Neuronal stem cell (in vitro differentiated cells): ENCODE measurements at regions not wholly inside any gene's neighbourhood (a gene's known extent, or its start where the extent isn't known, plus 50 kb on each side); places are given as distances from the start of the nearest gene placed in this dataset.

Experiments
- DNase-seq: peaks from one replicate; pipeline ENCODE4 v3.0.0-alpha.2; 2013; ENCODE audit warnings: low spot score
- H2AFZ ChIP-seq: one replicate; pipeline ENCODE4 v1.6.1; 2013; ENCODE audit warnings: mild to moderate bottlenecking, low read length, inconsistent platforms
- H2AK5ac ChIP-seq: 2 replicates; pipeline ENCODE4 v1.6.1; 2013; ENCODE audit warnings: low read depth, mild to moderate bottlenecking, inconsistent platforms, low read length, moderate library complexity, mixed read lengths
- H2BK120ac ChIP-seq: 2 replicates; pipeline ENCODE4 v1.6.1; 2013; ENCODE audit warnings: low read depth, mild to moderate bottlenecking, inconsistent platforms, low read length, moderate library complexity, mixed read lengths
- H2BK12ac ChIP-seq: one replicate; pipeline ENCODE4 v1.6.1; 2013; ENCODE audit warnings: low read length, inconsistent platforms
- H2BK15ac ChIP-seq: 2 replicates; pipeline ENCODE4 v1.6.1; 2013; ENCODE audit warnings: mild to moderate bottlenecking, low read length, inconsistent platforms, mixed read lengths
- H2BK5ac ChIP-seq: one replicate; pipeline ENCODE4 v1.6.1; 2013; ENCODE audit warnings: inconsistent platforms, mild to moderate bottlenecking, low read length, moderate library complexity
- H3K14ac ChIP-seq: one replicate; pipeline ENCODE4 v1.6.1; 2013; ENCODE audit warnings: low read length, inconsistent platforms
- H3K18ac ChIP-seq: 2 replicates; pipeline ENCODE4 v1.6.1; 2013; ENCODE audit warnings: low read length, inconsistent platforms
- H3K23ac ChIP-seq: 2 replicates; pipeline ENCODE4 v1.6.1; 2013; ENCODE audit warnings: low read depth, mild to moderate bottlenecking, mixed read lengths, low read length, inconsistent platforms; ENCODE audit not compliant: poor library complexity
- H3K27ac ChIP-seq: replicated peaks from 3 replicates; pipeline ENCODE4 v1.5.1; 2013; ENCODE audit warnings: low read length, inconsistent platforms
- H3K27me3 ChIP-seq, 3 experiments: 2 replicates each; pipeline ENCODE4 v1.6.1; 2013; ENCODE audit warnings: low read length in 3 of 3, mild to moderate bottlenecking in 2 of 3, inconsistent platforms in 1 of 3, low read depth in 1 of 3, mixed read lengths in 1 of 3, moderate library complexity in 1 of 3; ENCODE audit not compliant: control insufficient read depth in 3 of 3, insufficient read depth in 3 of 3
- H3K36me3 ChIP-seq, 2 donors: replicated peaks in 1 of 2; 2 replicates each; pipeline ENCODE4 v1.6.1; 2013; ENCODE audit warnings: low read length in 2 of 2; ENCODE audit not compliant: control insufficient read depth in 2 of 2, insufficient read depth in 2 of 2
- H3K4ac ChIP-seq: 2 replicates; pipeline ENCODE4 v1.6.1; 2013; ENCODE audit warnings: inconsistent platforms, mild to moderate bottlenecking, low read length, moderate library complexity
- H3K4me1 ChIP-seq, 2 donors: 1 replicate in 1 of 2; 2 replicates in 1 of 2; pipeline ENCODE4 v1.6.1; 2013; ENCODE audit warnings: low read length in 2 of 2, low read depth in 1 of 2; ENCODE audit not compliant: control insufficient read depth in 2 of 2, insufficient read depth in 1 of 2
- H3K4me2 ChIP-seq: one replicate; pipeline ENCODE4 v1.6.1; 2013; ENCODE audit warnings: mild to moderate bottlenecking, low read length, inconsistent platforms; ENCODE audit not compliant: insufficient read depth, poor library complexity, severe bottlenecking
- H3K4me3 ChIP-seq, 2 donors: 2 replicates each; pipeline ENCODE4 v1.5.1; 2013; ENCODE audit warnings: low read length in 2 of 2, mild to moderate bottlenecking in 2 of 2, inconsistent platforms in 1 of 2, moderate library complexity in 1 of 2
- H3K79me1 ChIP-seq: one replicate; pipeline ENCODE4 v1.6.1; 2013; ENCODE audit warnings: low read depth, mild to moderate bottlenecking, inconsistent platforms, low read length, moderate library complexity
- H3K9ac ChIP-seq: one replicate; pipeline ENCODE4 v1.6.1; 2013; ENCODE audit warnings: mild to moderate bottlenecking, low read depth, low read length, inconsistent platforms; ENCODE audit not compliant: poor library complexity
- H3K9me3 ChIP-seq, 2 donors: replicated peaks in 1 of 2; 2 replicates each; pipeline versions ENCODE3 to v1.6.1; 2013; ENCODE audit warnings: low read length in 2 of 2, mild to moderate bottlenecking in 2 of 2, inconsistent platforms in 1 of 2, low read depth in 1 of 2, mixed read lengths in 1 of 2, moderate library complexity in 1 of 2; ENCODE audit not compliant: control insufficient read depth in 2 of 2, insufficient read depth in 1 of 2
- H4K8ac ChIP-seq: one replicate; pipeline ENCODE4 v1.6.1; 2013; ENCODE audit warnings: low read depth, mild to moderate bottlenecking, inconsistent platforms, low read length, moderate library complexity
- H4K91ac ChIP-seq: one replicate; pipeline ENCODE4 v1.6.1; 2013; ENCODE audit warnings: low read length, low read depth, mild to moderate bottlenecking, inconsistent platforms; ENCODE audit not compliant: poor library complexity
- whole genome bisulfite sequencing, 2 donors: extraction: QIAGEN DNeasy Blood & Tissue Kit; methylation state at CpG; one replicate each; pipeline ENCODE4 v1.1.7; 2013; ENCODE audit warnings: missing lambda C conversion rate in 2 of 2, mixed read lengths in 1 of 2; ENCODE audit not compliant: insufficient read length in 2 of 2, insufficient replicate concordance in 1 of 2; ENCODE audit errors: extremely low coverage in 2 of 2; 5-methylcytosine and 5-hydroxymethylcytosine counted together

DNA sequence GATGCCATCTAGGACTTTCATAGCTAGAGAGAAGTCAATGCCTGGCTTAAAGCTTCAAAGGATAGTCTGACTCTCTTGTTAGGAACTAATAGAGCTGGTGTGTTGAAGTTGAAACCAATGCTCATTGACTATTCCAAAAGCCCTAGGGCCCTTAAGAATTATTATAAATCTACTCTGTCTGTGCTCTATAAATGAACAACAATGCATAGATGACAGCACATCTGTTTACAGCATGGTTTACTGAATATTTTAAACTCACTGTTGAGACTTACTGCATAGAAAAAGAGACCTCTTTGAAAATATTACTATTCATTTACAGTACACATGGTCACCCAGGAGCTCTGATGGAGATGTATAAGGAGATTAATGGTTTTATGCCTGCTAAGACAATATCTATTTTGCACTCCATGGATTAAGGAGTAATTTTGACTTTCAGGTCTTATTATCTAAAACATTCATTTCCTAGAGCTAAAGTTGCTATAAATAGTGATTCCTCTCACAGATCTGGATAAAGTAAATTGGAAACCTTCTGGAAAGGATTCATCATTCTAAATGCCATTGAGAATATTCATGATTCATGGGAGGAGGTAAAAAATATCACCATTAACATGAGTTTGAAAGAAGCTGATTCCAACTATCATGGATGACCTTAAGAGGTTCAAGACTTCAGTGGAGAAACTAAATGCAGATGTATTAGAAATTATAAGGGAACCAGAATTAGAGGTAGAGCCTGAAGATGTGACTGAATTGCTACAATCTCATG, 763.5 kb upstream of the MAP3K7 start:
- Histone ChIP-seq H3K23ac (no peak overlapping the region), H4K8ac (no peak overlapping the region), H3K9ac (no peak overlapping the region), H3K27me3 (no peaks in the 10 kb centered on the region), H3K79me1 (no peaks in the 10 kb centered on the region), H3K14ac (no peak overlapping the region), H4K91ac (no peak overlapping the region), H2BK5ac (no peak overlapping the region), H2BK12ac (no peak overlapping the region), H3K4me2 (no peak overlapping the region), H3K9me3 (no peaks in the 10 kb centered on the region), H3K4ac (no peak overlapping the region), H2AFZ (no peak overlapping the region), H3K4me1 (no peaks in the 10 kb centered on the region), H3K27ac (no peak overlapping the region), H3K18ac (no peak overlapping the region), H3K4me3 (no peak overlapping the region), H3K36me3 (no peaks in the 10 kb centered on the region), H2BK15ac (no peak overlapping the region), H2AK5ac (no peak overlapping the region), H2BK120ac (no peak overlapping the region)
- no peak for DNase-seq

- no CpG with 5 or more reads among the region's 3 CpGs for WGBS, 2 donors
- Histone ChIP-seq H3K27ac (no peak overlapping the region), H2AK5ac (no peak overlapping the region), H4K8ac (no peak overlapping the region), H3K14ac (no peak overlapping the region), H2BK120ac (no peak overlapping the region), H3K4me3 (no peak overlapping the region), H3K27me3 (no peaks in the 10 kb centered on the region), H3K36me3 (no peaks in the 10 kb centered on the region), H4K91ac (no peak overlapping the region), H2BK5ac (no peak overlapping the region), H3K4me2 (no peak overlapping the region), H3K18ac (no peak overlapping the region), H3K9ac (no peak overlapping the region), H3K4ac (no peak overlapping the region), H3K79me1 (no peaks in the 10 kb centered on the region), H3K9me3 (no peaks in the 10 kb centered on the region), H2BK15ac (no peak overlapping the region), H2AFZ (no peak overlapping the region), H3K23ac (no peak overlapping the region), H3K4me1 (peaks cover 0 to 4% of the 10 kb centered on the region in 2 donors), H2BK12ac (no peak overlapping the region)
- no peak for DNase-seq
These were observed 754.6 kb upstream of the MAP3K7 start for GRCh38 chr6:91341473-91341872.

DNA sequence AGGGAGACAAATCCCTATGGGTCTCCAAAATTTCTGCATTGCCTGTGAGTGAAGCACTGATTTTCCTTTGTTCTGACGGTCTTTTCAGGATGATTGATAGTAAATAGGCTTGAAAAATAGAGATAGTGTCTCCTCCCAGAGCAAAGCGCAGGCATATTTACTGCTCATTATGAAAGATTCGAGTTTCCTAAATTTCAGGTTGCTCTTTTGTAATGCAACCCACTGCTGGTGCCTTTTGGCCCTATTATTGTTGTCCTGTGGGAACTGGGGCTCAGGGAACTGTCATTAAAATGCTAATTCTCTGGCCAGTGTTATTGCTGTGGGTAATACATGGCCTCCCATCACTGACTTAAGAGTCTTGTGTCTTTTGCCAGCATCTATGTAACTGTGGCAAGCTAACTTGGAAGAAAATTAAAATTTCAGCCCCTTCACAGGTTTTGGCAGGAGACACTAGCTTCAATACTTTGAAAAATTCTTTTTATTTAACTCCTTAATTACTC, 754.1 kb upstream of the MAP3K7 start:
- no peak overlapping the region for H4K8ac ChIP-seq
- no peak overlapping the region for H3K4me2 ChIP-seq
- no peak overlapping the region for H2AFZ ChIP-seq
- WGBS, 2 donors, result no CpG with 5 or more reads among the region's 3 CpGs
- no peaks in the 10 kb centered on the region for H3K27me3 ChIP-seq
- no peak overlapping the region for H2AK5ac ChIP-seq
- no peaks in the 10 kb centered on the region for H3K36me3 ChIP-seq
- no peak overlapping the region for H4K91ac ChIP-seq
- H2BK12ac ChIP-seq, result no peak overlapping the region
- H3K14ac ChIP-seq, result no peak overlapping the region
- no peak overlapping the region for H3K23ac ChIP-seq
- H2BK120ac ChIP-seq, result no peak overlapping the region
- H3K4me3 ChIP-seq, result no peak overlapping the region
- H3K18ac ChIP-seq, result no peak overlapping the region
- H2BK15ac ChIP-seq, result no peak overlapping the region
- H2BK5ac ChIP-seq, result no peak overlapping the region
- no peaks in the 10 kb centered on the region for H3K79me1 ChIP-seq
- no peak overlapping the region for H3K4ac ChIP-seq
- no peak overlapping the region for H3K9ac ChIP-seq
- H3K27ac ChIP-seq, result no peak overlapping the region
- H3K9me3 ChIP-seq, result no peaks in the 10 kb centered on the region
- peaks cover 0 to 4% of the 10 kb centered on the region in 2 donors for H3K4me1 ChIP-seq
- no peak for DNase-seq

DNA sequence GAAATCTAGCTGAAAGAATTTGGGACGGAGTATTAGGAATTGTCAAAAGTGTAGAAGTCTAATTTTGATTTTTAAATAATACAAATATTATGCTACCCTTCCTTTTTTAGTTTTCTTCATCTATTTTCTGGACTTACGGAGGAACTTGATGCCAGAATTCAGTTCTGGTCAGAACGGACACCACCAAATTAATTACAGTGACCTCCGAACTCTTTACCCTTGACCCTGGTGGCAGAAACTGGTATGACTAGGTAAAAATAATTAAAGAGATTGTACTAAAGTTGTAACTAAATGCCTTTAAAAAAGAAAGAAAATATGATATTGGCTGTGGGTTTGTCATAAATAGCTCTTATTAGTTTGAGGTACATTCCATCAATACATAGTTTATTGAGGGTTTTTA, 751.1 kb upstream of the MAP3K7 start:
- Histone ChIP-seq H4K91ac (no peak overlapping the region), H2BK12ac (no peak overlapping the region)

More for the DNA sequence above, 751.1 kb upstream of the MAP3K7 start:
- Histone ChIP-seq H3K18ac (no peak overlapping the region), H3K79me1 (no peaks in the 10 kb centered on the region), H3K9me3 (no peaks in the 10 kb centered on the region), H3K4ac (no peak overlapping the region), H3K4me2 (no peak overlapping the region), H3K27ac (no peak overlapping the region), H3K4me1 (peaks cover 0 to 4% of the 10 kb centered on the region in 2 donors), H3K9ac (no peak overlapping the region), H3K23ac (no peak overlapping the region), H2BK120ac (no peak overlapping the region), H3K27me3 (no peaks in the 10 kb centered on the region), H3K14ac (no peak overlapping the region), H3K36me3 (no peaks in the 10 kb centered on the region), H4K8ac (no peak overlapping the region), H2AK5ac (no peak overlapping the region), H2AFZ (no peak overlapping the region), H3K4me3 (no peak overlapping the region), H2BK5ac (no peak overlapping the region), H2BK15ac (no peak overlapping the region)
- DNase-seq, result no peak
- no CpG with 5 or more reads among the region's 4 CpGs for WGBS, 2 donors
